ENCODE measurements at regions not wholly inside any gene's neighbourhood (a gene's known extent, or its start where the extent isn't known, plus 50 kb on each side); places are given as distances from the start of the nearest gene placed in this dataset.

DNA sequence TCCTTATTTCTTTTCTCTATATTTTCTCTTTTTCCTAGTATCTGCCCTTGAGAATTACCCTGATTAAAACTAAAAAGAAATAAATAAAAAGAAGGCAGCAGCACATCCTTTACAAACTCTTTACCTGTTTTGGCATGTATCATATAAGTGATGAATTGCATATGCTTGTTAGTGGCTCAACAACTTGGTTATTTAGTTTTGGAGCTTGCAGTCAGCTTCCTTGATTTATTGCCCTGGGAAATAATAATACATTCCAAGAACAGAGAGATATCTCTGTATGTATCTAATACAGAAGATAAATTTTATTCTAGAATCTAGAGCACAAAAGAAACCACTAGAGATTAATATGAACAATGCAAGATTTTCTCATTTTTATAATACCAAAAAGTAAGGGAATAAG lies 139.8 kb upstream of the ZC3H15 start:
- no peaks in the 10 kb centered on the region for H3K9me3 Mint-ChIP-seq (ENCODE audit: insufficient read depth)
- no peak for ATAC-seq (ENCODE audit: low read depth)
- H3K4me3 Mint-ChIP-seq = no peak overlapping the region
- ChIA-PET CTCF (no interaction called here), POLR2A (no interaction called here)
- no peaks in the 10 kb centered on the region for H3K9me3 ChIP-seq (ENCODE audit: control extremely low read depth in 1 of 3, control insufficient read depth in 2 of 3, insufficient read depth in 1 of 3, low read length in 2 of 3)
- no peak overlapping the region for H3K4me3 ChIP-seq (ENCODE audit: control extremely low read depth in 1 of 5, extremely low read depth in 1 of 5, insufficient read depth in 1 of 5, low read depth in 2 of 5, low read length in 4 of 5)
- no peaks in the 10 kb centered on the region for H3K79me2 ChIP-seq (ENCODE audit: control insufficient read depth, insufficient read depth, low read length)
- no peak overlapping the region for H3K4me2 ChIP-seq (replicated peaks; ENCODE audit: low read depth, low read length, poor library complexity, severe bottlenecking)
- no peak overlapping the region for H3K9ac ChIP-seq (ENCODE audit: low read length)
- no peaks in the 10 kb centered on the region for H4K20me1 ChIP-seq (ENCODE audit: control insufficient read depth, insufficient read depth, low read length, poor library complexity, severe bottlenecking)
- H3K27me3 Mint-ChIP-seq = no peaks in the 10 kb centered on the region
- H3K27ac ChIP-seq (ENCODE audit: low read length in 2 of 2) = no peak overlapping the region
- intact Hi-C loops (cut with micrococcal nuclease) = no loop called here
- no peaks in the 10 kb centered on the region for H3K27me3 ChIP-seq (replicated peaks in 1 of 4; ENCODE audit: control extremely low read depth in 1 of 4, control insufficient read depth in 3 of 4, insufficient read depth in 4 of 4, low read length in 3 of 4)
- H3K27ac Mint-ChIP-seq = no peak overlapping the region
- no peak overlapping the region for H2AFZ ChIP-seq (ENCODE audit: insufficient read depth, low read depth, low read length, poor library complexity, severe bottlenecking)
- H3K4me1 ChIP-seq (ENCODE audit: control insufficient read depth in 2 of 2, insufficient read depth in 2 of 2, low read length in 2 of 2) = no peaks in the 10 kb centered on the region
- H3K36me3 ChIP-seq (replicated peaks in 1 of 2; ENCODE audit: control extremely low read depth in 1 of 2, control insufficient read depth in 1 of 2, extremely low read depth in 1 of 2, insufficient read depth in 2 of 2, low read length in 1 of 2) = no peaks in the 10 kb centered on the region
- TF ChIP-seq, protein P1, sequence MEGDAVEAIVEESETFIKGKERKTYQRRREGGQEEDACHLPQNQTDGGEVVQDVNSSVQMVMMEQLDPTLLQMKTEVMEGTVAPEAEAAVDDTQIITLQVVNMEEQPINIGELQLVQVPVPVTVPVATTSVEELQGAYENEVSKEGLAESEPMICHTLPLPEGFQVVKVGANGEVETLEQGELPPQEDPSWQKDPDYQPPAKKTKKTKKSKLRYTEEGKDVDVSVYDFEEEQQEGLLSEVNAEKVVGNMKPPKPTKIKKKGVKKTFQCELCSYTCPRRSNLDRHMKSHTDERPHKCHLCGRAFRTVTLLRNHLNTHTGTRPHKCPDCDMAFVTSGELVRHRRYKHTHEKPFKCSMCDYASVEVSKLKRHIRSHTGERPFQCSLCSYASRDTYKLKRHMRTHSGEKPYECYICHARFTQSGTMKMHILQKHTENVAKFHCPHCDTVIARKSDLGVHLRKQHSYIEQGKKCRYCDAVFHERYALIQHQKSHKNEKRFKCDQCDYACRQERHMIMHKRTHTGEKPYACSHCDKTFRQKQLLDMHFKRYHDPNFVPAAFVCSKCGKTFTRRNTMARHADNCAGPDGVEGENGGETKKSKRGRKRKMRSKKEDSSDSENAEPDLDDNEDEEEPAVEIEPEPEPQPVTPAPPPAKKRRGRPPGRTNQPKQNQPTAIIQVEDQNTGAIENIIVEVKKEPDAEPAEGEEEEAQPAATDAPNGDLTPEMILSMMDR (IDR thresholded peaks at IDR 0.05) = no peak
- TF ChIP-seq EZH2 (IDR thresholded peaks at IDR 0.05; ENCODE audit: borderline replicate concordance, insufficient read depth, low read depth, low read length, poor library complexity, severe bottlenecking) = no peak
- H3K4me1 Mint-ChIP-seq = peaks cover 14% of the 10 kb centered on the region
- DNase-seq = no peak

DNA sequence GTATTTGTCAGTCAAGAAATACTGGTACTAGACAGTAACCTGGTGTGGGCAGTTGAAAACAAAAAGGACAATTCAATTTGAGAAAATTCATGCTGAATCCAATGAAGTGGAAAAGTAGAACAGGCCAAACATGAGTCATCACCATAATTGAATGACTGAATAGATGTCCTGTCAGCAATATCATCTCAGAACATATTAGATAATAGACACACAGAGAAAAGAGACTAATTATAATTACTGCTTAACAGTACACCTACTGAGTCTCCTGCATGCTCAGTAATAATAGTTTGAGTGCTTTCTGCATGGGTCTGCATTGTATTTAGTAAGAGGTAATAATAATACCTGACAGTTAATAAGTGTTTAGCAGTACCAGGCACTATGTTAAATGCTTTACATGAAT lies 138.6 kb upstream of the ZC3H15 start:
- Histone ChIP-seq H3K27me3 (replicated peaks in 1 of 4; ENCODE audit: control extremely low read depth in 1 of 4, control insufficient read depth in 3 of 4, insufficient read depth in 4 of 4, low read length in 3 of 4) (no peaks in the 10 kb centered on the region), H3K27ac (ENCODE audit: low read length in 2 of 2) (no peak overlapping the region), H3K79me2 (ENCODE audit: control insufficient read depth, insufficient read depth, low read length) (no peaks in the 10 kb centered on the region), H3K9me3 (ENCODE audit: control extremely low read depth in 1 of 3, control insufficient read depth in 2 of 3, insufficient read depth in 1 of 3, low read length in 2 of 3) (peaks cover 0 to under 1% (median 0%) of the 10 kb centered on the region in 3 donors), H3K9ac (ENCODE audit: low read length) (no peak overlapping the region), H3K4me1 (ENCODE audit: control insufficient read depth in 2 of 2, insufficient read depth in 2 of 2, low read length in 2 of 2) (no peaks in the 10 kb centered on the region), H3K4me2 (replicated peaks; ENCODE audit: low read depth, low read length, poor library complexity, severe bottlenecking) (no peak overlapping the region), H4K20me1 (ENCODE audit: control insufficient read depth, insufficient read depth, low read length, poor library complexity, severe bottlenecking) (no peaks in the 10 kb centered on the region), H3K36me3 (replicated peaks in 1 of 2; ENCODE audit: control extremely low read depth in 1 of 2, control insufficient read depth in 1 of 2, extremely low read depth in 1 of 2, insufficient read depth in 2 of 2, low read length in 1 of 2) (no peaks in the 10 kb centered on the region), H2AFZ (ENCODE audit: insufficient read depth, low read depth, low read length, poor library complexity, severe bottlenecking) (no peak overlapping the region), H3K4me3 (ENCODE audit: control extremely low read depth in 1 of 5, extremely low read depth in 1 of 5, insufficient read depth in 1 of 5, low read depth in 2 of 5, low read length in 4 of 5) (no peak overlapping the region)
- no peak for DNase-seq
- Mint-ChIP-seq H3K4me1 (peaks cover 14% of the 10 kb centered on the region), H3K27ac (no peak overlapping the region), H3K4me3 (no peak overlapping the region), H3K27me3 (no peaks in the 10 kb centered on the region), H3K9me3 (ENCODE audit: insufficient read depth) (peaks cover 4% of the 10 kb centered on the region)
- ChIA-PET CTCF (no interaction called here), POLR2A (no interaction called here)
- no peak for ATAC-seq (ENCODE audit: low read depth)
- TF ChIP-seq EZH2 (IDR thresholded peaks at IDR 0.05; ENCODE audit: borderline replicate concordance, insufficient read depth, low read depth, low read length, poor library complexity, severe bottlenecking) = no peak
- TF ChIP-seq, protein P1 (IDR thresholded peaks at IDR 0.05) = no peak
- intact Hi-C loops (cut with micrococcal nuclease) = no loop called here
